Gastrocnemius medialis (tissue), 4 donors: ENCODE measurements at regions not wholly inside any gene's neighbourhood (a gene's known extent, or its start where the extent isn't known, plus 50 kb on each side); places are given as distances from the start of the nearest gene placed in this dataset.

Source experiments
- CTCF ChIP-seq, 5 experiments: fragments of 450-650 bp in 3 of 5; fragments of 200-600 bp in 2 of 5; sonication (generic) in 2 of 5; IDR thresholded peaks in 4 of 5; conservative IDR thresholded peaks in 1 of 5; 1 replicate in 4 of 5; 2 replicates in 1 of 5; pipeline ENCODE4 v1.5.1; 2016 to 2019; ENCODE audit warnings: antibody characterized with exemption in 5 of 5, mild to moderate bottlenecking in 3 of 5, moderate library complexity in 3 of 5
- POLR2A ChIP-seq, 2 donors: fragments of 450-650 bp; IDR thresholded peaks; one replicate each; pipeline ENCODE4 v1.6.1; 2017; ENCODE audit warnings: antibody characterized with exemption in 2 of 2, mild to moderate bottlenecking in 2 of 2, moderate library complexity in 2 of 2

- TF ChIP-seq CTCF (IDR thresholded peaks at IDR 0.05 in 4 of 5, conservative IDR thresholded peaks at IDR 0.05 in 1 of 5) (no peak), POLR2A (IDR thresholded peaks at IDR 0.05) (no peak)
These were observed 183.4 kb downstream of the BMP7 start for GRCh38 chr20:57083072-57083471.
